ENCODE measurements at regions not wholly inside any gene's neighbourhood (a gene's known extent, or its start where the extent isn't known, plus 50 kb on each side); places are given as distances from the start of the nearest gene placed in this dataset.

DNA sequence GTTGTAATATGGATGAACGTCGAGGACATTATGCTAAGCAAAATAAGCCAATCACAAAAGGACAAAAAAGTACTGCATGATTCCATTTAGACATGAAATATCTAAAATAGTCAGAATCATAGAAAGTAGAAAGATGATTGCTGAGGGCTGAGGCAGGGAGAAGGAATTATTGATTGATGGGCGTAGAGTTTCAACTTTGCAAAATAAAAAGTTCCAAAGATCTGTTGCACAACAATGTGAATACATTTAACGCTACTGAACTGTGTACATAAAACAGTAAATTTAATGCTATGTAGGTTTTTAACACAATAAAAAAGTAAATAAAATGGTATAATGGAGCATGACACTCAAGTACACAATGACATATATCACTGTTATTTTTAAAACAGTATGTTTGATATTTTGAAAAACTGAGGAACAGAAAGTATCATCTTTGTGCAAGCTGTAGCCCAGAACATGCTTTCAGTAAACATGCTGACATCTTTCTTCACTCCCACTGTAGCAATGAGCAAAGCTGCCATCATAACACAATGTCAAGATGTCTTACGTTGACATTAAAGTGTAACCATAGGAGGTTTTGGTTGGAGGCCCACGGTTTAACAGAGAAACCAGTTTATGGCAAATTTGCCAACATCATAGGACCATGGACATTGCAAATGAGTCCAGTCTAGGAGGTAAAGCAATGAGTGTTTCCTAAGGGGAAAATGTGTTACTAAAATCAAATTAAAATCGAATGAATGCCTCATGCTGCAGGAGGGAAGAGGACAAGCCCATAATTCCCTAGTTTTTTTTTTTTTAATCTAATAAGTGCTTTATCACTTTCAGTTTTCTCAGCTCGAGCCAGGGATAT, 125.8 kb upstream of the SGCD start:
- TF ChIP-seq, protein P1, sequence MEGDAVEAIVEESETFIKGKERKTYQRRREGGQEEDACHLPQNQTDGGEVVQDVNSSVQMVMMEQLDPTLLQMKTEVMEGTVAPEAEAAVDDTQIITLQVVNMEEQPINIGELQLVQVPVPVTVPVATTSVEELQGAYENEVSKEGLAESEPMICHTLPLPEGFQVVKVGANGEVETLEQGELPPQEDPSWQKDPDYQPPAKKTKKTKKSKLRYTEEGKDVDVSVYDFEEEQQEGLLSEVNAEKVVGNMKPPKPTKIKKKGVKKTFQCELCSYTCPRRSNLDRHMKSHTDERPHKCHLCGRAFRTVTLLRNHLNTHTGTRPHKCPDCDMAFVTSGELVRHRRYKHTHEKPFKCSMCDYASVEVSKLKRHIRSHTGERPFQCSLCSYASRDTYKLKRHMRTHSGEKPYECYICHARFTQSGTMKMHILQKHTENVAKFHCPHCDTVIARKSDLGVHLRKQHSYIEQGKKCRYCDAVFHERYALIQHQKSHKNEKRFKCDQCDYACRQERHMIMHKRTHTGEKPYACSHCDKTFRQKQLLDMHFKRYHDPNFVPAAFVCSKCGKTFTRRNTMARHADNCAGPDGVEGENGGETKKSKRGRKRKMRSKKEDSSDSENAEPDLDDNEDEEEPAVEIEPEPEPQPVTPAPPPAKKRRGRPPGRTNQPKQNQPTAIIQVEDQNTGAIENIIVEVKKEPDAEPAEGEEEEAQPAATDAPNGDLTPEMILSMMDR (conservative IDR thresholded peaks at IDR 0.05): no peak
- TF ChIP-seq EZH2 (IDR thresholded peaks at IDR 0.05; ENCODE audit: low read depth): no peak

Measured in PC-9 (cell line).